Endothelial cell of umbilical vein (primary cell): ENCODE measurements at regions not wholly inside any gene's neighbourhood (a gene's known extent, or its start where the extent isn't known, plus 50 kb on each side); places are given as distances from the start of the nearest gene placed in this dataset.

Experiments
- BruUV-seq: library from RNA; stranded (reverse); fragments of 400-500 nt; replicated peaks from 2 replicates; lab custom pipeline; 2021; lab: Mats Ljungman, UMichigan
- CTCF ChIA-PET: fragments of 300-600, 350-600 bp; sonication (Branson Sonifier 250); formaldehyde crosslinking; loops from one replicate; lab custom pipeline; 2021; ENCODE audit warnings: antibody characterized with exemption, inconsistent platforms; lab: Charles Lee
- POLR2A ChIA-PET: fragments of 300-600, 350-600 bp; sonication (Branson Sonifier 250); formaldehyde crosslinking; loops from one replicate; lab custom pipeline; 2021; ENCODE audit warnings: antibody characterized with exemption, inconsistent platforms; lab: Charles Lee
- DNase-seq: peaks from one replicate; pipeline ENCODE4 v3.0.0-alpha.2; 2011; ENCODE audit warnings: low read depth, low spot score
- FAIRE-seq: peaks from 2 replicates; lab custom pipeline; 2011; peaks lifted over from hg19 to GRCh38; lab: Jason Lieb, UNC
- H2AFZ ChIP-seq: 2 replicates; pipeline ENCODE4 v1.6.0; 2012; ENCODE audit warnings: low read depth, low read length, control low read depth, inconsistent platforms
- H3K27ac ChIP-seq: 2 replicates; pipeline ENCODE4 v1.5.1; 2011; ENCODE audit warnings: low read depth, mild to moderate bottlenecking, control low read depth, low read length, moderate library complexity; ENCODE audit not compliant: insufficient read depth
- H3K27me3 ChIP-seq, 2 experiments: 2 replicates each; pipeline versions ENCODE4 v1.6.0 to v1.6.1; 2011; ENCODE audit warnings: low read length in 2 of 2, mixed read lengths in 1 of 2; ENCODE audit not compliant: control insufficient read depth in 2 of 2, insufficient read depth in 2 of 2
- H3K36me3 ChIP-seq, 2 experiments: 2 replicates in 1 of 2; 3 replicates in 1 of 2; pipeline ENCODE4 v1.5.1; 2011; ENCODE audit warnings: low read length in 2 of 2, mild to moderate bottlenecking in 1 of 2, moderate library complexity in 1 of 2; ENCODE audit not compliant: control insufficient read depth in 2 of 2, insufficient read depth in 2 of 2; ENCODE audit errors: extremely low read depth in 1 of 2
- H3K4me1 ChIP-seq: 3 replicates; pipeline ENCODE4 v1.5.1; 2011; ENCODE audit warnings: mild to moderate bottlenecking, low read length; ENCODE audit not compliant: control insufficient read depth, insufficient read depth; ENCODE audit errors: extremely low read depth
- H3K4me2 ChIP-seq: 2 replicates; pipeline ENCODE4 v1.6.1; 2011; ENCODE audit warnings: low read length, control low read depth, mixed read lengths; ENCODE audit not compliant: insufficient read depth
- H3K4me3 ChIP-seq, 3 experiments: fragments of 200-600 bp in 1 of 3; sonication (generic), shearing (Covaris generic) in 1 of 3; replicated peaks in 1 of 3; 2 replicates each; pipeline ENCODE4 v1.5.1; 2011 to 2016; ENCODE audit warnings: control low read depth in 3 of 3, low read length in 3 of 3, mild to moderate bottlenecking in 2 of 3, inconsistent platforms in 1 of 3, low read depth in 1 of 3, moderate library complexity in 1 of 3; ENCODE audit not compliant: insufficient read depth in 1 of 3
- H3K79me2 ChIP-seq: 2 replicates; pipeline ENCODE4 v1.6.0; 2012; ENCODE audit warnings: low read length, inconsistent platforms; ENCODE audit not compliant: control insufficient read depth, insufficient read depth
- H3K9ac ChIP-seq: replicated peaks from 2 replicates; pipeline ENCODE3; 2011; ENCODE audit warnings: low read length, control low read depth; ENCODE audit not compliant: insufficient read depth; ENCODE audit errors: extremely low read depth
- H3K9me1 ChIP-seq: replicated peaks from 3 replicates; pipeline ENCODE4 v1.6.0; 2011; ENCODE audit warnings: mild to moderate bottlenecking, low read length; ENCODE audit not compliant: control insufficient read depth, insufficient read depth; ENCODE audit errors: extremely low read depth
- H3K9me3 ChIP-seq: replicated peaks from 2 replicates; pipeline ENCODE4 v1.5.1; 2012; ENCODE audit warnings: low read length, inconsistent platforms; ENCODE audit not compliant: control insufficient read depth, insufficient read depth
- H4K20me1 ChIP-seq: replicated peaks from 2 replicates; pipeline ENCODE3; 2011; ENCODE audit warnings: mild to moderate bottlenecking, low read length; ENCODE audit not compliant: control insufficient read depth, insufficient read depth; ENCODE audit errors: extremely low read depth
- EZH2 ChIP-seq: IDR thresholded peaks from 2 replicates; pipeline ENCODE4 v1.6.1; 2012; ENCODE audit warnings: borderline replicate concordance, low read depth, mild to moderate bottlenecking, moderate library complexity, low read length, inconsistent platforms; ENCODE audit not compliant: severe bottlenecking
- FOS ChIP-seq: IDR thresholded peaks from 2 replicates; pipeline ENCODE4 v1.6.1; 2011; ENCODE audit warnings: mild to moderate bottlenecking, low read length, moderate library complexity, borderline replicate concordance; ENCODE audit not compliant: insufficient read depth
- GATA2 ChIP-seq: IDR thresholded peaks from 2 replicates; pipeline ENCODE4 v1.7.0; 2011; ENCODE audit warnings: low read depth, mild to moderate bottlenecking, moderate library complexity, mixed read lengths, low read length; ENCODE audit not compliant: insufficient read length, insufficient read depth
- JUN ChIP-seq: IDR thresholded peaks from 2 replicates; pipeline ENCODE4 v1.6.1; 2011; ENCODE audit warnings: borderline replicate concordance, low read depth; ENCODE audit not compliant: insufficient read length, insufficient read depth
- MYC ChIP-seq: IDR thresholded peaks from one replicate; pipeline ENCODE4 v1.6.1; 2011; ENCODE audit warnings: mild to moderate bottlenecking, low read depth, low read length
- POLR2A ChIP-seq: IDR thresholded peaks from 2 replicates; pipeline ENCODE4 v1.6.1; 2012; ENCODE audit warnings: low read depth, mild to moderate bottlenecking, control low read depth, low read length
- POLR2AphosphoS5 ChIP-seq: IDR thresholded peaks from 2 replicates; pipeline ENCODE4 v1.6.1; 2012; ENCODE audit warnings: low read depth, mild to moderate bottlenecking, control low read depth, low read length, moderate library complexity; ENCODE audit not compliant: insufficient read depth
- dilution Hi-C: fragments of 300-500 bp; cut with MboI; formaldehyde crosslinking; loops from one replicate; pipeline ENCODE4 v1.15.0; 2019; ENCODE audit warnings: low sequenced_read_pairs; ENCODE audit not compliant: extremely low pct_ligation_motif_present
- intact Hi-C: fragments of 100-400 bp; cut with micrococcal nuclease; formaldehyde crosslinking; loops from one replicate; pipeline ENCODE4 v1.10.0; 2022
- TF ChIP-seq, protein P1 (sequence below), 2 donors: IDR thresholded peaks; 1 replicate in 1 of 2; 2 replicates in 1 of 2; pipeline ENCODE4 v1.5.1; 2011; ENCODE audit warnings: low read length in 2 of 2, mild to moderate bottlenecking in 2 of 2, moderate library complexity in 2 of 2, control low read depth in 1 of 2, inconsistent platforms in 1 of 2, low read depth in 1 of 2; ENCODE audit not compliant: insufficient read depth in 1 of 2; ENCODE audit errors: extremely low read depth in 1 of 2
- TF ChIP-seq, protein P2 (sequence below): IDR thresholded peaks from 2 replicates; pipeline ENCODE4 v1.6.1; 2011; ENCODE audit not compliant: insufficient read depth, insufficient read length

DNA sequence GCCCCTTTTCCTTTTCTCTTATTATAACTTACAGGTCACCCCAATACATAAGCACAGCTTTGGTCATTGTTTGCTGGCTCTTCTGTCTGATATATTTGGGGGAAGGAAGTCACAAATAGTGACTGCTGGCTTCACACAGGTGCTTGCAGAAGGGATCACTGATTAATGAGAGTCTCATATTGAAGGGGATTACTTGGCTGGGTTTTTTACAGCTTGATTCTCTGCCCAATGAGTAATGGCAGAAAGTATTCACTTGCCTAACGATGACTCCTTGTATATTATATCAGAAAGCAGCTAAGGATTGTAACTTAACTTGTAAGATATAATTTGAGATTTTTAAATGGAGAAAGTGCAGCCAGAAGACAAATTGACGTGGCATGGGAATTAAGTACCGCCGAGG lies 119.3 kb upstream of the PFN2 start:
- H3K36me3 ChIP-seq = no peaks in the 10 kb centered on the region
- POLR2A ChIA-PET = no interaction called here
- TF ChIP-seq, protein P1, sequence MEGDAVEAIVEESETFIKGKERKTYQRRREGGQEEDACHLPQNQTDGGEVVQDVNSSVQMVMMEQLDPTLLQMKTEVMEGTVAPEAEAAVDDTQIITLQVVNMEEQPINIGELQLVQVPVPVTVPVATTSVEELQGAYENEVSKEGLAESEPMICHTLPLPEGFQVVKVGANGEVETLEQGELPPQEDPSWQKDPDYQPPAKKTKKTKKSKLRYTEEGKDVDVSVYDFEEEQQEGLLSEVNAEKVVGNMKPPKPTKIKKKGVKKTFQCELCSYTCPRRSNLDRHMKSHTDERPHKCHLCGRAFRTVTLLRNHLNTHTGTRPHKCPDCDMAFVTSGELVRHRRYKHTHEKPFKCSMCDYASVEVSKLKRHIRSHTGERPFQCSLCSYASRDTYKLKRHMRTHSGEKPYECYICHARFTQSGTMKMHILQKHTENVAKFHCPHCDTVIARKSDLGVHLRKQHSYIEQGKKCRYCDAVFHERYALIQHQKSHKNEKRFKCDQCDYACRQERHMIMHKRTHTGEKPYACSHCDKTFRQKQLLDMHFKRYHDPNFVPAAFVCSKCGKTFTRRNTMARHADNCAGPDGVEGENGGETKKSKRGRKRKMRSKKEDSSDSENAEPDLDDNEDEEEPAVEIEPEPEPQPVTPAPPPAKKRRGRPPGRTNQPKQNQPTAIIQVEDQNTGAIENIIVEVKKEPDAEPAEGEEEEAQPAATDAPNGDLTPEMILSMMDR (IDR thresholded peaks at IDR 0.05; ENCODE audit: extremely low read depth in 1 of 2, insufficient read depth in 1 of 2, low read depth in 1 of 2, low read length in 2 of 2) = no peak
- TF ChIP-seq POLR2AphosphoS5 (no peak), POLR2A (no peak), GATA2 (no peak)
- H3K4me3 ChIP-seq = no peak overlapping the region
- H3K4me2 ChIP-seq = no peak overlapping the region
- no peaks in the 10 kb centered on the region for H3K4me1 ChIP-seq
- no peaks in the 10 kb centered on the region for H3K9me1 ChIP-seq
- peaks cover 2 to 6% of the 10 kb centered on the region in 2 experiments for H3K27me3 ChIP-seq
- CTCF ChIA-PET = no interaction called here
- BruUV-seq = no TSS peak
- H3K9me3 ChIP-seq = no peaks in the 10 kb centered on the region
- H3K9ac ChIP-seq = no peak overlapping the region
- H4K20me1 ChIP-seq = no peaks in the 10 kb centered on the region
- FAIRE-seq (no peak), DNase-seq (no peak)
- H3K27ac ChIP-seq = no peak overlapping the region
- no peak overlapping the region for H2AFZ ChIP-seq
- dilution Hi-C loops = no loop called here
- intact Hi-C loops = no loop called here
- no peaks in the 10 kb centered on the region for H3K79me2 ChIP-seq

DNA sequence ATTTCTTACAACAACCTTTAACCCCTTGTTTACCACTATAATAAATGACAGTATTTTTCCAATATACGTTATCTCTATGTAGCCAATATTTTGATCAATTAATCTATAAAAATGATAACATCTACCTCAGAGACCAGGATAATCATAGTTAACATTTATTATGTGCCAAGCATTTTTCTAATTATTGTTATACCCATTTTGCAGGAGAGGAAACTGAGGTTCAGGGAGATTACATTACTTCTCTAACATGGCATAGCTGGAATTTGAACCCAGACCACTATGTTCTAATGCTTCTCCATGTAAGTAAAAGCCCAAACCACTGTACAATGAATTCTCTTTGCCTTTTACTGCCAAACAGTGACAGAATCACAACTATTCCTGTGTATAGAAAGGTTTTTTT lies 113.4 kb upstream of the PFN2 start:
- H3K4me1 ChIP-seq = no peaks in the 10 kb centered on the region

More for the DNA sequence above, 113.4 kb upstream of the PFN2 start:
- dilution Hi-C loops (no loop called here), intact Hi-C loops (no loop called here)
- TF ChIP-seq EZH2 = no peak
- TF ChIP-seq POLR2AphosphoS5 = no peak
- no peak for TF ChIP-seq JUN
- TF ChIP-seq POLR2A = no peak
- TF ChIP-seq, protein P1 (IDR thresholded peaks at IDR 0.05; ENCODE audit: extremely low read depth in 1 of 2, insufficient read depth in 1 of 2, low read depth in 1 of 2, low read length in 2 of 2) = no peak
- no peak for TF ChIP-seq GATA2
- no peak for TF ChIP-seq FOS
- no peak for TF ChIP-seq MYC
- TF ChIP-seq, protein P2, sequence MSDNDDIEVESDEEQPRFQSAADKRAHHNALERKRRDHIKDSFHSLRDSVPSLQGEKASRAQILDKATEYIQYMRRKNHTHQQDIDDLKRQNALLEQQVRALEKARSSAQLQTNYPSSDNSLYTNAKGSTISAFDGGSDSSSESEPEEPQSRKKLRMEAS = no peak
- H3K4me2 ChIP-seq = no peak overlapping the region
- no peaks in the 10 kb centered on the region for H3K36me3 ChIP-seq
- H4K20me1 ChIP-seq = no peaks in the 10 kb centered on the region
- no peaks in the 10 kb centered on the region for H3K79me2 ChIP-seq
- H3K27me3 ChIP-seq = peaks cover 0 to 6% of the 10 kb centered on the region in 2 experiments
- FAIRE-seq (no peak), DNase-seq (no peak)
- BruUV-seq = no TSS peak
- H3K27ac ChIP-seq = no peak overlapping the region
- H3K9me3 ChIP-seq = no peaks in the 10 kb centered on the region
- no peaks in the 10 kb centered on the region for H3K9me1 ChIP-seq
- no peak overlapping the region for H2AFZ ChIP-seq
- H3K9ac ChIP-seq = no peak overlapping the region
- H3K4me3 ChIP-seq = no peak overlapping the region
- ChIA-PET POLR2A (no interaction called here), CTCF (interaction anchor here (1.5 kb wide), 1 partner anchor 13 kb away, joined by 3 read pairs; no protein-coding TSS in a partner anchor)
